Endothelial cell of umbilical vein (primary cell): ENCODE measurements at regions not wholly inside any gene's neighbourhood (a gene's known extent, or its start where the extent isn't known, plus 50 kb on each side); places are given as distances from the start of the nearest gene placed in this dataset.

Source experiments
- BruUV-seq: library from RNA; stranded (reverse); fragments of 400-500 nt; replicated peaks from 2 replicates; lab custom pipeline; 2021; lab: Mats Ljungman, UMichigan
- CTCF ChIA-PET: fragments of 300-600, 350-600 bp; sonication (Branson Sonifier 250); formaldehyde crosslinking; loops from one replicate; lab custom pipeline; 2021; ENCODE audit warnings: antibody characterized with exemption, inconsistent platforms; lab: Charles Lee
- POLR2A ChIA-PET: fragments of 300-600, 350-600 bp; sonication (Branson Sonifier 250); formaldehyde crosslinking; loops from one replicate; lab custom pipeline; 2021; ENCODE audit warnings: antibody characterized with exemption, inconsistent platforms; lab: Charles Lee
- DNase-seq: peaks from one replicate; pipeline ENCODE4 v3.0.0-alpha.2; 2011; ENCODE audit warnings: low read depth, low spot score
- FAIRE-seq: peaks from 2 replicates; lab custom pipeline; 2011; peaks lifted over from hg19 to GRCh38; lab: Jason Lieb, UNC
- H2AFZ ChIP-seq: 2 replicates; pipeline ENCODE4 v1.6.0; 2012; ENCODE audit warnings: low read depth, low read length, control low read depth, inconsistent platforms
- H3K27ac ChIP-seq: 2 replicates; pipeline ENCODE4 v1.5.1; 2011; ENCODE audit warnings: low read depth, mild to moderate bottlenecking, control low read depth, low read length, moderate library complexity; ENCODE audit not compliant: insufficient read depth
- H3K27me3 ChIP-seq, 2 experiments: 2 replicates each; pipeline versions ENCODE4 v1.6.0 to v1.6.1; 2011; ENCODE audit warnings: low read length in 2 of 2, mixed read lengths in 1 of 2; ENCODE audit not compliant: control insufficient read depth in 2 of 2, insufficient read depth in 2 of 2
- H3K36me3 ChIP-seq, 2 experiments: 2 replicates in 1 of 2; 3 replicates in 1 of 2; pipeline ENCODE4 v1.5.1; 2011; ENCODE audit warnings: low read length in 2 of 2, mild to moderate bottlenecking in 1 of 2, moderate library complexity in 1 of 2; ENCODE audit not compliant: control insufficient read depth in 2 of 2, insufficient read depth in 2 of 2; ENCODE audit errors: extremely low read depth in 1 of 2
- H3K4me1 ChIP-seq: 3 replicates; pipeline ENCODE4 v1.5.1; 2011; ENCODE audit warnings: mild to moderate bottlenecking, low read length; ENCODE audit not compliant: control insufficient read depth, insufficient read depth; ENCODE audit errors: extremely low read depth
- H3K4me2 ChIP-seq: 2 replicates; pipeline ENCODE4 v1.6.1; 2011; ENCODE audit warnings: low read length, control low read depth, mixed read lengths; ENCODE audit not compliant: insufficient read depth
- H3K4me3 ChIP-seq, 3 experiments: fragments of 200-600 bp in 1 of 3; sonication (generic), shearing (Covaris generic) in 1 of 3; replicated peaks in 1 of 3; 2 replicates each; pipeline ENCODE4 v1.5.1; 2011 to 2016; ENCODE audit warnings: control low read depth in 3 of 3, low read length in 3 of 3, mild to moderate bottlenecking in 2 of 3, inconsistent platforms in 1 of 3, low read depth in 1 of 3, moderate library complexity in 1 of 3; ENCODE audit not compliant: insufficient read depth in 1 of 3
- H3K79me2 ChIP-seq: 2 replicates; pipeline ENCODE4 v1.6.0; 2012; ENCODE audit warnings: low read length, inconsistent platforms; ENCODE audit not compliant: control insufficient read depth, insufficient read depth
- H3K9ac ChIP-seq: replicated peaks from 2 replicates; pipeline ENCODE3; 2011; ENCODE audit warnings: low read length, control low read depth; ENCODE audit not compliant: insufficient read depth; ENCODE audit errors: extremely low read depth
- H3K9me1 ChIP-seq: replicated peaks from 3 replicates; pipeline ENCODE4 v1.6.0; 2011; ENCODE audit warnings: mild to moderate bottlenecking, low read length; ENCODE audit not compliant: control insufficient read depth, insufficient read depth; ENCODE audit errors: extremely low read depth
- H3K9me3 ChIP-seq: replicated peaks from 2 replicates; pipeline ENCODE4 v1.5.1; 2012; ENCODE audit warnings: low read length, inconsistent platforms; ENCODE audit not compliant: control insufficient read depth, insufficient read depth
- H4K20me1 ChIP-seq: replicated peaks from 2 replicates; pipeline ENCODE3; 2011; ENCODE audit warnings: mild to moderate bottlenecking, low read length; ENCODE audit not compliant: control insufficient read depth, insufficient read depth; ENCODE audit errors: extremely low read depth
- EZH2 ChIP-seq: IDR thresholded peaks from 2 replicates; pipeline ENCODE4 v1.6.1; 2012; ENCODE audit warnings: borderline replicate concordance, low read depth, mild to moderate bottlenecking, moderate library complexity, low read length, inconsistent platforms; ENCODE audit not compliant: severe bottlenecking
- FOS ChIP-seq: IDR thresholded peaks from 2 replicates; pipeline ENCODE4 v1.6.1; 2011; ENCODE audit warnings: mild to moderate bottlenecking, low read length, moderate library complexity, borderline replicate concordance; ENCODE audit not compliant: insufficient read depth
- GATA2 ChIP-seq: IDR thresholded peaks from 2 replicates; pipeline ENCODE4 v1.7.0; 2011; ENCODE audit warnings: low read depth, mild to moderate bottlenecking, moderate library complexity, mixed read lengths, low read length; ENCODE audit not compliant: insufficient read length, insufficient read depth
- JUN ChIP-seq: IDR thresholded peaks from 2 replicates; pipeline ENCODE4 v1.6.1; 2011; ENCODE audit warnings: borderline replicate concordance, low read depth; ENCODE audit not compliant: insufficient read length, insufficient read depth
- MYC ChIP-seq: IDR thresholded peaks from one replicate; pipeline ENCODE4 v1.6.1; 2011; ENCODE audit warnings: mild to moderate bottlenecking, low read depth, low read length
- POLR2A ChIP-seq: IDR thresholded peaks from 2 replicates; pipeline ENCODE4 v1.6.1; 2012; ENCODE audit warnings: low read depth, mild to moderate bottlenecking, control low read depth, low read length
- POLR2AphosphoS5 ChIP-seq: IDR thresholded peaks from 2 replicates; pipeline ENCODE4 v1.6.1; 2012; ENCODE audit warnings: low read depth, mild to moderate bottlenecking, control low read depth, low read length, moderate library complexity; ENCODE audit not compliant: insufficient read depth
- dilution Hi-C: fragments of 300-500 bp; cut with MboI; formaldehyde crosslinking; loops from one replicate; pipeline ENCODE4 v1.15.0; 2019; ENCODE audit warnings: low sequenced_read_pairs; ENCODE audit not compliant: extremely low pct_ligation_motif_present
- intact Hi-C: fragments of 100-400 bp; cut with micrococcal nuclease; formaldehyde crosslinking; loops from one replicate; pipeline ENCODE4 v1.10.0; 2022
- TF ChIP-seq, protein P1 (sequence below), 2 donors: IDR thresholded peaks; 1 replicate in 1 of 2; 2 replicates in 1 of 2; pipeline ENCODE4 v1.5.1; 2011; ENCODE audit warnings: low read length in 2 of 2, mild to moderate bottlenecking in 2 of 2, moderate library complexity in 2 of 2, control low read depth in 1 of 2, inconsistent platforms in 1 of 2, low read depth in 1 of 2; ENCODE audit not compliant: insufficient read depth in 1 of 2; ENCODE audit errors: extremely low read depth in 1 of 2
- TF ChIP-seq, protein P2 (sequence below): IDR thresholded peaks from 2 replicates; pipeline ENCODE4 v1.6.1; 2011; ENCODE audit not compliant: insufficient read depth, insufficient read length

DNA sequence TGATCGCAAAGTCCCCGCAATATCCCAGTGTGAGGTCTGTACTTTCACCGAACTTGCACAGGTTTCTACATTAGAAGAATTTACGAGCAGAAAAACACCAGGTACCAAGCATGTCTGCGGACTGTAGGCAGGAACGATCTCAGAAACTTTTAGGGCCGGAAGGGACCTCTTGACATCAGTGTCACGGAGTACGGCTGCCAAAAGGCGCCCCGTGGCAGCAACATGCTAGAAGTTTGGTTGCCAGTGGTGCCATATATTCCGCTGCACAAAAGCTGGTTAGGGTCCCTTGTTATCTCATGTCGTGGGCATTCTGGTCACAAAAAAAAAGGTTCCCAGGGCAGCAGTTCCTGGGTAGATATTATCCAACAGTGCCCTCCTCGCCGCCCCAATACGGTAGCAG lies 61.0 kb upstream of the DCAF8L1 start:
- intact Hi-C loops = no loop called here
- Histone ChIP-seq H4K20me1 (no peaks in the 10 kb centered on the region), H2AFZ (no peak overlapping the region), H3K79me2 (no peaks in the 10 kb centered on the region), H3K27me3 (no peaks in the 10 kb centered on the region), H3K9ac (no peak overlapping the region), H3K4me2 (no peak overlapping the region), H3K4me3 (no peak overlapping the region), H3K36me3 (no peaks in the 10 kb centered on the region), H3K27ac (no peak overlapping the region), H3K9me3 (no peaks in the 10 kb centered on the region), H3K9me1 (no peaks in the 10 kb centered on the region), H3K4me1 (no peaks in the 10 kb centered on the region)
- no peak for FAIRE-seq
- CTCF ChIA-PET = no interaction called here
- POLR2A ChIA-PET = no interaction called here
- no peak for DNase-seq
- no peak for TF ChIP-seq POLR2AphosphoS5
- TF ChIP-seq EZH2 = no peak
- no peak for TF ChIP-seq FOS
- no peak for TF ChIP-seq JUN
- TF ChIP-seq, protein P1, sequence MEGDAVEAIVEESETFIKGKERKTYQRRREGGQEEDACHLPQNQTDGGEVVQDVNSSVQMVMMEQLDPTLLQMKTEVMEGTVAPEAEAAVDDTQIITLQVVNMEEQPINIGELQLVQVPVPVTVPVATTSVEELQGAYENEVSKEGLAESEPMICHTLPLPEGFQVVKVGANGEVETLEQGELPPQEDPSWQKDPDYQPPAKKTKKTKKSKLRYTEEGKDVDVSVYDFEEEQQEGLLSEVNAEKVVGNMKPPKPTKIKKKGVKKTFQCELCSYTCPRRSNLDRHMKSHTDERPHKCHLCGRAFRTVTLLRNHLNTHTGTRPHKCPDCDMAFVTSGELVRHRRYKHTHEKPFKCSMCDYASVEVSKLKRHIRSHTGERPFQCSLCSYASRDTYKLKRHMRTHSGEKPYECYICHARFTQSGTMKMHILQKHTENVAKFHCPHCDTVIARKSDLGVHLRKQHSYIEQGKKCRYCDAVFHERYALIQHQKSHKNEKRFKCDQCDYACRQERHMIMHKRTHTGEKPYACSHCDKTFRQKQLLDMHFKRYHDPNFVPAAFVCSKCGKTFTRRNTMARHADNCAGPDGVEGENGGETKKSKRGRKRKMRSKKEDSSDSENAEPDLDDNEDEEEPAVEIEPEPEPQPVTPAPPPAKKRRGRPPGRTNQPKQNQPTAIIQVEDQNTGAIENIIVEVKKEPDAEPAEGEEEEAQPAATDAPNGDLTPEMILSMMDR (IDR thresholded peaks at IDR 0.05; ENCODE audit: extremely low read depth in 1 of 2, insufficient read depth in 1 of 2, low read depth in 1 of 2, low read length in 2 of 2) = no peak
- TF ChIP-seq, protein P2, sequence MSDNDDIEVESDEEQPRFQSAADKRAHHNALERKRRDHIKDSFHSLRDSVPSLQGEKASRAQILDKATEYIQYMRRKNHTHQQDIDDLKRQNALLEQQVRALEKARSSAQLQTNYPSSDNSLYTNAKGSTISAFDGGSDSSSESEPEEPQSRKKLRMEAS = no peak
- TF ChIP-seq POLR2A = no peak
- no peak for TF ChIP-seq MYC
- TF ChIP-seq GATA2 = no peak
- BruUV-seq = no TSS peak
- dilution Hi-C loops = no loop called here
